HG03097 (cell line): ENCODE measurements at regions not wholly inside any gene's neighbourhood (a gene's known extent, or its start where the extent isn't known, plus 50 kb on each side); places are given as distances from the start of the nearest gene placed in this dataset.

ENCODE experiments used
- ATAC-seq: cut with Tn5 transposase; IDR thresholded peaks from one replicate; pipeline ENCODE4 v1.9.1; 2021; ENCODE audit not compliant: unreplicated experiment, low FRiP score

DNA sequence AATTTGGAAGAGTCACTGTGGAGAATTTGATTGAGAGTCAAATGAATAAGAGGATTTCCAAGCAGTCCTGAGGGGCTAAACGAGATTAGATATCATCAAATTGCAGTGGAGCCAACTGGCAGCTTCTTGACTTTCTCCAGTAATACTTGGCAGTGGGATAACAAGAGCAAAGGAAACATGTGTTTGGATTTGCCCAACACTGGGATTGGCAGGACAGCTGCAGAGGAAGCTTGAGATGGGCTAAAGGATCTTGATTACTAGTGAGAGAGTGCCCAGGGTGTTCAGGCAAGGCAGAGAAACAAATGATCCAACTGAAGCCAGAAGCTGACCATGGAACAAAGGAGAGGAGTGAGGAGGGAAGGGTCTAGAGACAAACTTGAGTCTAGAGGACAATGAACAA lies 356.0 kb upstream of the ISL1 start:
- no peak for ATAC-seq

DNA sequence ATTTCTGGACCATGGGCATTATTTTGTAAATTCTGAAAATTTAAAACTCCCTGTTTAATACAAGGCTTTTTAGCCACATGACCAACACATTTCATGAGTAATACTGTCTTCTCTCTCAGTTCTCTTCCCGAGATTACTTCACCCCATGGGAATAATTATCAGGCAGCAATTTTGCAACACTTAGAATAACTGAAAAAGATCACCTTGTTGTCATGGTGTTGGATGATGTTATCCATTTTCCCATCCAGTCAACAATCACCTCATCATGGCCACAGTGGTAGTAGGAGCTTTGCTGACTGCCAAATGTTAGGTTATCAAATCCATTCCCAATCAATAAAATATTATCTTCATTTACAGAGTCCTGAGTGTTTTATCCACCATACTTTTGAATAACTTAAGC lies 354.9 kb upstream of the ISL1 start:
- no peak for ATAC-seq

GRCh38 chr5:51033215-51033614 lies 350.0 kb upstream of the ISL1 start:
- ATAC-seq = no peak

DNA sequence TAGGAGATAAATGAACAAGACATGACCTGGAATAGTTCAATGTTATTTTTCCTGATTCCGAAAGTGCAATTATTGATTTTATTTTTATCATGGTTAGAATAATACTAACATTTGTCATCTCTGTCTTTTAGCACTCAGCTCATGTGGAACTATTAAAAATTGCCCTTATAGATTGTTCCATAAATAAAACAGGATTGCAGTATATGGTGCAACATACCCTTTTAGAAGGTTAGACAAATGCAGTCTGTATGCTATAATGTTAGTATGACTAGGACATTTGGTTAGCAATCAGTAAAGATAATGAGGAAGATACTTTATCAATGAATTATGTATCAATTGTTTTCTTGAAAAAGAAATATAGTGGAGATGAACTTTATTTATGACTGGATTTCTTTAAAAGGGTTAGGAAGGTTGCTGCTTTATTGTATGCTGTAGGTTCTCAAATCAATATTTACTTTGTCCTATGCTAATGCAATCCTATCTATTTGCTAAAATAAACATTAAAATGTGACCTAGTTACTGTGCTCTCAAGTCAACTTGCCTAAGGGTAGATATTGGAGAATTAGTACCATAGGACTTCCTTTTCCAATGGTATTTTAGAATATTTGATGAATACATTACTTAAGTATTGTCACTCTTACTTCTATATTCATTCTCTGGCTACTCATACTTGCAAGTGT lies 348.9 kb upstream of the ISL1 start:
- ATAC-seq = no peak

GRCh38 chr5:51039424-51040329 lies 343.6 kb upstream of the ISL1 start:
- ATAC-seq = no peak

DNA sequence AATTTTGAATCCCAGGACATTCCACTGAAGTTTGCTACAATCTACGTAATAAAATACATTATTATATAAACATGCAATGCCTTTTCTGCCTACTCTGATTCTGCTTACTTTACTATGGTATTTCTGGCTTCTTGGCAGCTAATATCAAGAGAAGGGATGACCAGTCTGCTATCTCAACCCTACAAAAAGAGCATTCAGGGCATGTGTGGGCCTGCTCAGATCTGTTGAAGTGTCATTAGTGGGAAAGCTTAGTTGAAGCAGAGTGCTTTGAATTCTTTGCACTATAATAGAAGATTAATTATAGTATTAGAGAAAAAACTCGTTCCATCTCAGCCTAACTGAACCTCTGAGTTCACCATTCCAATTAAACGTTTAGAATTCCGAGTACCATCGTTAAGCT lies 339.5 kb upstream of the ISL1 start:
- no peak for ATAC-seq

- no peak for ATAC-seq
Observed at GRCh38 chr5:51047369-51047768, 335.9 kb upstream of the ISL1 start.

GRCh38 chr5:51053361-51053760 lies 329.9 kb upstream of the ISL1 start:
- no peak for ATAC-seq

DNA sequence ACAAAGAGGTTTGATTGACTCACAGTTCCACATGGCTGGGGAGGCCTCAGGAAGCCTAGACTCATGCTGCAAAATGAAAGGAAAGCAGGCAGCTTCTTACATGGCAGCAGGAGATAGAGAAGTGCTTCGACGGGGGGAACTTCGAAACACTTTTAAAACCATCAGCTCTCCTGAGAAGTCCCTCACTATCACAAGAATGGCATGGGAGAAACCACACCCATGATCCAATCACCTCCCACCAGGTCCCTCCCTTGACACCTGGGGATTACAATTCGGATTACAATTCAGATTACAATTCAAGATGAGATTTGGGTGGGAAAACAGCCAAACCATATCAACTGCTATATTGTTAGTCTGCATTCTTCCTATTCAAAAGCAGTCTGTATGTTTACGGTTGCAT lies 322.3 kb upstream of the ISL1 start:
- ATAC-seq = no peak

DNA sequence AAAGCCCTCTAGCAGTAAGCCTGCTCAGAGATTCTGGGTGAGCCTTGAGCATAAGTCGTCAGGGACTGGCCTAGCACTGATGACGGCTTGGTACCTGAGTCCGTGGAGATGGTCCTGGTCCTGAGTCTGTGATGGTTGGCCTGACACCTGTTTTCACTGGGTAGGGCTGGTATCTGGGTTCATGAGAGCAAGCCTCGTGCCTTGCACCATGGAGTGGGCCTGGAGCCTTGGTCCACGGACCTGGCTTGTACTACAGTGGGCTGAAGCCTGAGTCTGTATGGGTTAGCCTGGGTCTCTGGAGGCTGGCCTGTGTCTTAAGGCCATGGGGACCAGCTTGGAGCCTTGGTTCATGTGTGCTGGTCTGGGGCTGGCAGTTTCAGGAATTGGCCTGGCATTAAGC lies 310.3 kb upstream of the ISL1 start:
- ATAC-seq = no peak

DNA sequence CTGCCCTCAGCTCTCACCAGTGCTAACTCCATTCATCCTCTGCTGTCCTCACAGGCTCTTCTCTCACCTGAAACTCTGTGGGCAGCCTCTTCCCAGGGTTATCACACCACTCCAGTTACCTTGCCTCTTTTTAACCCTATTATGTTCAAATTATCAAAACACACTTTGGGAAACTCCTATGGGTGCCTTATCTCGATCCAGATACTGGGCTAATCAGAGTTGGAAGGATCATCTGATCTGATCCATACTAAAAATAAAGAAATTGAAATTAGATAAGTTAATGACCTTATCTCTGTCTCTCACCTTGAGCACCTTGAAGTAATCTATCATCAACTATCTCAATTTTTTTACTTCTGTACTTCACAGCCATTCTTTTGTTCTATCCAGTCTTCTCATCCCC lies 300.5 kb upstream of the ISL1 start:
- no peak for ATAC-seq

DNA sequence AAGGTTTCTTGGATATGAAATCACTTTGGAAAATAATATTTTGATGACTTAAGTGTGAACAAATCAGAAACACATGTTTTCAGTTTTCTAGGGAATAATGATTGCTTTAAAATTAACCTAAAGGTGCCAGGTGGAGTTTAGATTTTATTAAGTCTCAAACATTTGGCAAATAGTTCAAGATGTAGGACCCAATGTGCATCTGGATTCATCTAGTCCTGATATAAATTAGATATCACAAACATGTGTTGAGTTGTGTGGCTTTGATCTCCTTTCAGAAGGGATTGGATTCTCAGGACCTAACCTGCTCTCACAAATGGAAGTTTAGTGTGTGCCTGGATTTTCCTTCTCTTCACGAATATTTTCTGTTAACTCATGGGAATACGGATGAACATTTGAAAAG lies 291.4 kb upstream of the ISL1 start:
- no peak for ATAC-seq

DNA sequence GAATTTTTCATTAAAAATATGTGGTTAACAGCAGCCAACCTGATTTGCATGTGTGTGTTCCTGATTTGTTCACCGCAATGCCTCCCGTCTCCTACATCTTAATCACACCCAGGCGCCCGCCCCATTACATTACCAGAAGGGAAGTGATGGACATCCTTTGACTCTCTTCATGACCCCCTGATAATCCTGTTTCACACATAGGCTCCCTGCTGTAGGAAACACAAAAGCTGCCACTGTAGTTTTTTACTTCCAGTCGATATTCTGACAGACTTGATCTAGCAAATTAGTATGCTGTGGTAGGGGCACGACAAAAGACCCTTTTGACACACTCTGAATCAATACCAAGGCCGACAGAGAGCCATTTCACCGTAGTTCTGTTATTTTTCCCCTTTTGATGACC lies 287.8 kb upstream of the ISL1 start:
- ATAC-seq = no peak

- ATAC-seq = no peak
Observed at GRCh38 chr5:51096859-51097258, 286.4 kb upstream of the ISL1 start.

GRCh38 chr5:51099173-51099853 lies 283.9 kb upstream of the ISL1 start:
- ATAC-seq = no peak

- no peak for ATAC-seq
Observed at GRCh38 chr5:51104556-51104955, 278.7 kb upstream of the ISL1 start.

- ATAC-seq = no peak
Observed at GRCh38 chr5:51109786-51110410, 273.4 kb upstream of the ISL1 start.

GRCh38 chr5:51131266-51131665 lies 252.0 kb upstream of the ISL1 start:
- ATAC-seq = no peak

DNA sequence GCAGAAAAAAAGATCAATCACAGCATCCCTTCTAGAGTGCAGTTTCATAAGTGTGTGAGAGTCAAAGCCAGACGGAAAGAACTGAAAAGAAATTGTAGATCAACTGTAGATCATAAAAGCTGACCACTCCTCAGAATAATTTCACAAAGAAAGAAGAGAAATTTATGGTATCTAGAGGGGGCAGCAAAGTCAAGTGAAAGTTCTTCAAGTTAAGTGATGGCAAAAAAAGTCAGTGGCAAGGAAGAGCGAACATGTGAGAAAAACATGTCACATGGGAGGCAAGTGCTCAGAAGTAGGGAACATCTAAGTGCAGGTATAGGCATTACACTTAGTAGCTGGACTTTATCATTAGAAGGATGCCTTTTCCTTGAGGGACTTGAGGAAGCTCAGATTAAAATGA lies 245.1 kb upstream of the ISL1 start:
- no peak for ATAC-seq

DNA sequence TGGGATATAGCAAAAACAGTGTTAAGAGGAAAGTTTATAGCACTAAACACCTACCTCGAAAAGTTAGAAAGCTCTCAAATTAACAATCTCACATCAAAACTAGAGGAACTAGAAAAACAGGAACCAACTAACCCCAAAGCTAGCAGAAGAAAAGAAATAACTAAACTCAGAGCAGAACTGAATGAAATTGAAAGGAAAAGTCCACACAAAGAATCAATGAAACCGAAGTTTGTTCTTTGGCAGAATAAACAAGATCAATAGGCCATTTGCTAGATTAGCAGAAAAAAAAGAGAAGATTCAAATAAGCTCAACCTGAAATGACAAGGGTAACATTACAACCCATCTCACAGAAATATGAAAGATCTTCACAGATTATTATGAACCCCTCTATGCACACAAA lies 234.8 kb upstream of the ISL1 start:
- ATAC-seq = no peak

DNA sequence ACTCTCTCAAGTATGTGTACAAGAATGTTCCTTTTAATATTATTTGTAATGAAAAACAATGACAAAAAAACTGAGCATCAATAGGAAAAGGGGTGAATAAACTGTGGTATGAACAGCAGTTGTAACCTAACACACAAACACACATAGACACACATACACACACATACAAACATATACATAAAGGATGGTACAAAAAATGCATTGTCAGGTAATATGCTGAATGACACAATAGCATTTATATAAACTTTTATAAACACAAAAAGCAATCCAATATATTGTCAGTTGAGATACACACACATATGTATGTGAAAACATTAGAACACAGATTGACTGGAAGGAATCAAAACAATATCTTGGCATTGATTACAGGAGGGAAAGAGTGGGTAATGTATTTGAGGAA lies 227.0 kb upstream of the ISL1 start:
- no peak for ATAC-seq
